ENCODE measurements at regions not wholly inside any gene's neighbourhood (a gene's known extent, or its start where the extent isn't known, plus 50 kb on each side); places are given as distances from the start of the nearest gene placed in this dataset.

GRCh38 chr16:5874899-5875298 lies 777.3 kb upstream of the EEF2KMT start:
- no peak for TF ChIP-seq CTCF (conservative IDR thresholded peaks at IDR 0.05; ENCODE audit: low read depth in 2 of 2)
- TF ChIP-seq EZH2phosphoT487 (IDR thresholded peaks at IDR 0.05; ENCODE audit: unreplicated experiment): no peak
- TF ChIP-seq EZH2 (IDR thresholded peaks at IDR 0.05; ENCODE audit: low read depth, unreplicated experiment): no peak
- TF ChIP-seq POLR2AphosphoS5 (IDR thresholded peaks at IDR 0.05; ENCODE audit: low read depth): no peak
- TF ChIP-seq, protein P1, sequence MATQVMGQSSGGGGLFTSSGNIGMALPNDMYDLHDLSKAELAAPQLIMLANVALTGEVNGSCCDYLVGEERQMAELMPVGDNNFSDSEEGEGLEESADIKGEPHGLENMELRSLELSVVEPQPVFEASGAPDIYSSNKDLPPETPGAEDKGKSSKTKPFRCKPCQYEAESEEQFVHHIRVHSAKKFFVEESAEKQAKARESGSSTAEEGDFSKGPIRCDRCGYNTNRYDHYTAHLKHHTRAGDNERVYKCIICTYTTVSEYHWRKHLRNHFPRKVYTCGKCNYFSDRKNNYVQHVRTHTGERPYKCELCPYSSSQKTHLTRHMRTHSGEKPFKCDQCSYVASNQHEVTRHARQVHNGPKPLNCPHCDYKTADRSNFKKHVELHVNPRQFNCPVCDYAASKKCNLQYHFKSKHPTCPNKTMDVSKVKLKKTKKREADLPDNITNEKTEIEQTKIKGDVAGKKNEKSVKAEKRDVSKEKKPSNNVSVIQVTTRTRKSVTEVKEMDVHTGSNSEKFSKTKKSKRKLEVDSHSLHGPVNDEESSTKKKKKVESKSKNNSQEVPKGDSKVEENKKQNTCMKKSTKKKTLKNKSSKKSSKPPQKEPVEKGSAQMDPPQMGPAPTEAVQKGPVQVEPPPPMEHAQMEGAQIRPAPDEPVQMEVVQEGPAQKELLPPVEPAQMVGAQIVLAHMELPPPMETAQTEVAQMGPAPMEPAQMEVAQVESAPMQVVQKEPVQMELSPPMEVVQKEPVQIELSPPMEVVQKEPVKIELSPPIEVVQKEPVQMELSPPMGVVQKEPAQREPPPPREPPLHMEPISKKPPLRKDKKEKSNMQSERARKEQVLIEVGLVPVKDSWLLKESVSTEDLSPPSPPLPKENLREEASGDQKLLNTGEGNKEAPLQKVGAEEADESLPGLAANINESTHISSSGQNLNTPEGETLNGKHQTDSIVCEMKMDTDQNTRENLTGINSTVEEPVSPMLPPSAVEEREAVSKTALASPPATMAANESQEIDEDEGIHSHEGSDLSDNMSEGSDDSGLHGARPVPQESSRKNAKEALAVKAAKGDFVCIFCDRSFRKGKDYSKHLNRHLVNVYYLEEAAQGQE (IDR thresholded peaks at IDR 0.05; ENCODE audit: unreplicated experiment): no peak
- TF ChIP-seq ZNF114 (CRISPR knock-in tag; IDR thresholded peaks at IDR 0.05): no peak
- no peak for TF ChIP-seq CREB1 (CRISPR knock-in tag; IDR thresholded peaks at IDR 0.05; ENCODE audit: low read depth)
- TF ChIP-seq, protein P2, sequence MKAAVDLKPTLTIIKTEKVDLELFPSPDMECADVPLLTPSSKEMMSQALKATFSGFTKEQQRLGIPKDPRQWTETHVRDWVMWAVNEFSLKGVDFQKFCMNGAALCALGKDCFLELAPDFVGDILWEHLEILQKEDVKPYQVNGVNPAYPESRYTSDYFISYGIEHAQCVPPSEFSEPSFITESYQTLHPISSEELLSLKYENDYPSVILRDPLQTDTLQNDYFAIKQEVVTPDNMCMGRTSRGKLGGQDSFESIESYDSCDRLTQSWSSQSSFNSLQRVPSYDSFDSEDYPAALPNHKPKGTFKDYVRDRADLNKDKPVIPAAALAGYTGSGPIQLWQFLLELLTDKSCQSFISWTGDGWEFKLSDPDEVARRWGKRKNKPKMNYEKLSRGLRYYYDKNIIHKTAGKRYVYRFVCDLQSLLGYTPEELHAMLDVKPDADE (IDR thresholded peaks at IDR 0.05): no peak
- no peak for TF ChIP-seq JUNB (IDR thresholded peaks at IDR 0.05; ENCODE audit: unreplicated experiment)
- no peak for TF ChIP-seq ZNF462 (CRISPR knock-in tag; IDR thresholded peaks at IDR 0.05)
- TF ChIP-seq NANOG (IDR thresholded peaks at IDR 0.05; ENCODE audit: borderline replicate concordance): no peak
- no peak for TF ChIP-seq STAT1 (IDR thresholded peaks at IDR 0.05; ENCODE audit: unreplicated experiment)
